Loucy (cell line): ENCODE measurements at regions not wholly inside any gene's neighbourhood (a gene's known extent, or its start where the extent isn't known, plus 50 kb on each side); places are given as distances from the start of the nearest gene placed in this dataset.

Experiments
- H2AFZ ChIP-seq: fragments of 200-600 bp; sonication (generic); 2 replicates; pipeline ENCODE4 v1.6.0; 2016; ENCODE audit warnings: antibody characterized with exemption, mild to moderate bottlenecking, low read length, moderate library complexity
- H3F3A ChIP-seq: fragments of 200-600 bp; 2 replicates; pipeline ENCODE4 v1.6.0; 2016; ENCODE audit warnings: antibody characterized with exemption, low read depth, mild to moderate bottlenecking
- H3K27me3 ChIP-seq: fragments of 200-600 bp; sonication (generic); 2 replicates; pipeline ENCODE4 v1.6.1; 2014; ENCODE audit warnings: low read length, mild to moderate bottlenecking; ENCODE audit not compliant: insufficient read depth, poor library complexity, severe bottlenecking
- H3K36me3 ChIP-seq: fragments of 200-600 bp; sonication (generic); 2 replicates; pipeline ENCODE4 v1.6.1; 2016; ENCODE audit warnings: low read length; ENCODE audit not compliant: insufficient read depth
- H3K4me1 ChIP-seq: fragments of 200-600 bp; sonication (generic); 2 replicates; pipeline ENCODE4 v1.5.1; 2014; ENCODE audit warnings: low read length, mild to moderate bottlenecking; ENCODE audit not compliant: insufficient read depth, poor library complexity, severe bottlenecking
- H3K4me2 ChIP-seq: fragments of 200-600 bp; sonication (generic); 2 replicates; pipeline ENCODE4 v1.6.0; 2014; ENCODE audit warnings: antibody characterized with exemption, low read length, low read depth, mild to moderate bottlenecking; ENCODE audit not compliant: poor library complexity, severe bottlenecking
- H3K4me3 ChIP-seq: fragments of 200-600 bp; sonication (generic); 2 replicates; pipeline ENCODE4 v1.5.1; 2014; ENCODE audit warnings: low read length, mild to moderate bottlenecking, mixed read lengths; ENCODE audit not compliant: poor library complexity, severe bottlenecking
- H3K79me2 ChIP-seq: fragments of 200-600 bp; sonication (generic); 2 replicates; pipeline ENCODE4 v1.6.1; 2014; ENCODE audit warnings: low read length; ENCODE audit not compliant: insufficient read depth
- H3K9ac ChIP-seq: fragments of 200-600 bp; sonication (generic); 2 replicates; pipeline ENCODE4 v1.6.0; 2014; ENCODE audit warnings: mild to moderate bottlenecking, low read depth, low read length, moderate library complexity; ENCODE audit not compliant: poor library complexity, severe bottlenecking
- H3K9me2 ChIP-seq: fragments of 200-600 bp; sonication (generic); replicated peaks from 2 replicates; pipeline ENCODE4 v1.6.1; 2016; ENCODE audit warnings: low read depth, low read length, mixed read lengths
- H3K9me3 ChIP-seq: fragments of 200-600 bp; sonication (generic); 2 replicates; pipeline ENCODE4 v1.6.1; 2014; ENCODE audit warnings: mild to moderate bottlenecking, antibody characterized with exemption, low read length, low read depth; ENCODE audit not compliant: insufficient read depth
- H4K20me1 ChIP-seq: fragments of 200-600 bp; sonication (generic); 2 replicates; pipeline ENCODE4 v1.6.0; 2014; ENCODE audit warnings: antibody characterized with exemption, low read length, mild to moderate bottlenecking; ENCODE audit not compliant: insufficient read depth, poor library complexity, severe bottlenecking
- EZH2phosphoT487 ChIP-seq: fragments of 200-600 bp; IDR thresholded peaks from 2 replicates; pipeline ENCODE4 v1.6.1; 2018; ENCODE audit warnings: antibody characterized with exemption, mild to moderate bottlenecking, moderate library complexity, borderline replicate concordance
- TF ChIP-seq, protein P1 (sequence below): fragments of 200-600 bp; sonication (generic); conservative IDR thresholded peaks from 2 replicates; pipeline ENCODE4 v1.5.1; 2014; ENCODE audit warnings: mild to moderate bottlenecking, antibody characterized with exemption, low read length

GRCh38 chr5:15249152-15249551 is 250.8 kb upstream of the FBXL7 start:
- H3K79me2 ChIP-seq, result no peaks in the 10 kb centered on the region
- TF ChIP-seq, protein P1, sequence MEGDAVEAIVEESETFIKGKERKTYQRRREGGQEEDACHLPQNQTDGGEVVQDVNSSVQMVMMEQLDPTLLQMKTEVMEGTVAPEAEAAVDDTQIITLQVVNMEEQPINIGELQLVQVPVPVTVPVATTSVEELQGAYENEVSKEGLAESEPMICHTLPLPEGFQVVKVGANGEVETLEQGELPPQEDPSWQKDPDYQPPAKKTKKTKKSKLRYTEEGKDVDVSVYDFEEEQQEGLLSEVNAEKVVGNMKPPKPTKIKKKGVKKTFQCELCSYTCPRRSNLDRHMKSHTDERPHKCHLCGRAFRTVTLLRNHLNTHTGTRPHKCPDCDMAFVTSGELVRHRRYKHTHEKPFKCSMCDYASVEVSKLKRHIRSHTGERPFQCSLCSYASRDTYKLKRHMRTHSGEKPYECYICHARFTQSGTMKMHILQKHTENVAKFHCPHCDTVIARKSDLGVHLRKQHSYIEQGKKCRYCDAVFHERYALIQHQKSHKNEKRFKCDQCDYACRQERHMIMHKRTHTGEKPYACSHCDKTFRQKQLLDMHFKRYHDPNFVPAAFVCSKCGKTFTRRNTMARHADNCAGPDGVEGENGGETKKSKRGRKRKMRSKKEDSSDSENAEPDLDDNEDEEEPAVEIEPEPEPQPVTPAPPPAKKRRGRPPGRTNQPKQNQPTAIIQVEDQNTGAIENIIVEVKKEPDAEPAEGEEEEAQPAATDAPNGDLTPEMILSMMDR, result no peak
- no peak for TF ChIP-seq EZH2phosphoT487
- no peak overlapping the region for H3K4me2 ChIP-seq
- H3K9me3 ChIP-seq, result no peaks in the 10 kb centered on the region
- H3K36me3 ChIP-seq, result no peaks in the 10 kb centered on the region
- no peaks in the 10 kb centered on the region for H4K20me1 ChIP-seq
- no peak overlapping the region for H3K9ac ChIP-seq
- no peaks in the 10 kb centered on the region for H3K4me1 ChIP-seq
- no peaks in the 10 kb centered on the region for H3K27me3 ChIP-seq
- no peak overlapping the region for H3K4me3 ChIP-seq
- no peak overlapping the region for H2AFZ ChIP-seq
- no peaks in the 10 kb centered on the region for H3K9me2 ChIP-seq
- no peaks in the 10 kb centered on the region for H3F3A ChIP-seq

- no peaks in the 10 kb centered on the region for H3K4me1 ChIP-seq
- no peaks in the 10 kb centered on the region for H3K36me3 ChIP-seq
- no peak for TF ChIP-seq EZH2phosphoT487
- TF ChIP-seq, protein P1, result no peak
- no peaks in the 10 kb centered on the region for H3F3A ChIP-seq
- no peaks in the 10 kb centered on the region for H3K79me2 ChIP-seq
- H2AFZ ChIP-seq, result no peak overlapping the region
- H3K9ac ChIP-seq, result no peak overlapping the region
- no peak overlapping the region for H3K4me2 ChIP-seq
- no peak overlapping the region for H3K4me3 ChIP-seq
- no peaks in the 10 kb centered on the region for H4K20me1 ChIP-seq
- H3K9me2 ChIP-seq, result no peaks in the 10 kb centered on the region
- no peaks in the 10 kb centered on the region for H3K9me3 ChIP-seq
- H3K27me3 ChIP-seq, result no peaks in the 10 kb centered on the region
These were observed 251.2 kb upstream of the FBXL7 start for GRCh38 chr5:15248731-15249130.

DNA sequence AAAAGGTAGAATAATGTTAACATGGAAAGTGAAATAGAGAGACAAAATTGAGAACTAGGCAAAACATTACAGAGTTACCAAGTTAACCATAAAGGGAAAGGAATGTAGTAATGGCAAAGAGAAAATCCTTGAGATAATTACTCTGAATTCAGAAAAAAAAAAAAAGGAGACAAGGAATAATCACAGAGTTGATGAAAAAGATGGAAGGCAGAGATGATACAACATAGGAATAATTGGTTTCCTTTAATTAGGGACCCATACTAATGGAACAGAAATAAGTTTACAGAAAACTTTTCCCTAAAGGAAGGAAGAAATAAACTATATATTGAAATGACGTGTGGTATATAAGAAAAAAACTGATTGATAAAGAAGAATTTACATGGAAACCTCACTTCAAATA is 254.1 kb upstream of the FBXL7 start:
- no peak overlapping the region for H3K4me3 ChIP-seq
- no peak overlapping the region for H3K4me2 ChIP-seq
- no peak for TF ChIP-seq EZH2phosphoT487
- TF ChIP-seq, protein P1, result no peak
- no peak overlapping the region for H2AFZ ChIP-seq
- H3K79me2 ChIP-seq, result no peaks in the 10 kb centered on the region
- no peaks in the 10 kb centered on the region for H3K27me3 ChIP-seq
- H3K9me2 ChIP-seq, result no peaks in the 10 kb centered on the region
- no peaks in the 10 kb centered on the region for H3F3A ChIP-seq
- H3K4me1 ChIP-seq, result no peaks in the 10 kb centered on the region
- no peaks in the 10 kb centered on the region for H3K9me3 ChIP-seq
- no peaks in the 10 kb centered on the region for H4K20me1 ChIP-seq
- no peak overlapping the region for H3K9ac ChIP-seq
- no peaks in the 10 kb centered on the region for H3K36me3 ChIP-seq
